HUDEP-2 (cell line): ENCODE measurements at regions not wholly inside any gene's neighbourhood (a gene's known extent, or its start where the extent isn't known, plus 50 kb on each side); places are given as distances from the start of the nearest gene placed in this dataset.

Source experiments
- DNase-seq, 76 experiments: peaks; one replicate each; lab custom pipeline; 2025; ENCODE audit not compliant: unreplicated experiment in 76 of 76; lab: John Stamatoyannopoulos, UW

- no peak for DNase-seq
Measured at GRCh38 chr2:128545829-128546228, 227.2 kb upstream of the HS6ST1 start.

DNA sequence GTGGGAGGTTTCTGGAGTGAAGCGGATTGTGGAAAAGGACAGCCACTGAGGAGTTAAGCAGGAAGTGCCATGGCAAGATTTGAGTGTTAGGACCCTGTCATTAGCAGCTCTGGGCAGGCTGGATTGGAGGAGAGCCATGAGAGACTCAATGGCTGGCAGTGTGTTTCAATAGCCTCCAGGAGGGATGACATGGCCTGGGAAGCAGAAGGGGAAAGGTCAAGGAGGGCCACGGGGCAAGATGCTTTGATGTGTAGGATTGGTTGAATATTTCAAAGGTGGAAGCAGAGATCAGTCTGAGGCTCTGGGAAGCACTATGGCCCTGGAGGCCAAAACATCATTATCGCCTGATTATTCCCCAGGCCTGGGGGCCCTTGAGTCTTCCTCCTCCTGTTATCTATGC is 229.0 kb upstream of the HS6ST1 start:
- no peak for DNase-seq

DNA sequence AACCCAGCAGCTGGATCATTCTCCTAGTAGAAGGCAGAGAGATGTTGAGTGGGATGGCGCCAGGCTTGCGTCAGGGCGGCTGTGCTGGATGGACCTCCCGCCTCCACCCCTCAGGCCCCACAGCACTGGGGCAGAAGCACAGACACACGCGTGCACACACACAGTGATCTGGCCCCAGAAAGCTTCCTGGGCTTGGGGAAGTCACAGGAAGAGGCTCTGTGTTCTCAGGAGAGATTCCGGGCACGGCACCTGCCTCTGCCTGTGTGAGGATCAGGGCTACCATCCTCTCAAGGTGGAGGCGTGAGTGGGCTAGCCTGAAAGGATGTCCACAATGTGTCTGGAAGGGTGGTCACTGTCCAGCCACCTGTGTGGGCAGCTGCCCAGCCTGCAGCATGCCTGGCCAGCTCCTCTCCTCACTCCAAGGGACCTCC is 229.8 kb upstream of the HS6ST1 start:
- no peak for DNase-seq

- no peak for DNase-seq
Measured at GRCh38 chr2:128549094-128549493, 230.4 kb upstream of the HS6ST1 start.

DNA sequence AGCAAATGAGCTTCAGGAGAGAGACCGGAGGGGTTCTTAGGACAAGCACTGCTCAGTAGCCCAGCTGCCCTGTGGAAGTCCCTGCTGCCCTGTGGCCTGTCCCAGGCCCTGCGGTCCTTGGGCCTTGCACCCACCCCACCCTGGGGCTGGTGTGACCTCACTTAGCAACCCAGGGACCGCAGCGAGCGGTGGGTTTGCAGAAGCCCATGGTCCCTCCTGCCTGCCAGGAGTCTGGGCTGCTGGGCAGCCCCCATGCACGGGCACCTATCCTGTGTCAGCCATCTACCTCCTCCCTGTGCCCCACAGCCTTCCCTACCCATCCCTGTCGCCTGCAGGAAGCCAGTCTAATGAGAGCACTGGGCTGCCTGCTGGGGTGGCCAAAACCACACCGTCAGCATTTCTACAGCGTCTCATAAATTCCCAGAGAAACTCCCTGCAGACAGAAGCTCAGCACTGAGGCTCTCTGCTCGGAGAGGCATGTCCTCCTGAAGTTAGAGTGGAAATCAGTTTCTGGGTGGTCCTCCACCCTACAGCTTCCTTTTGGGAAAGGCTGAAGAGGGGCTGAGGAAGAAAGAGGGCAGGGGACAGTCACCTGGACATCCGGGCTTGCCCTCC is 231.1 kb upstream of the HS6ST1 start:
- DNase-seq: no peak

GRCh38 chr2:128550389-128550788 is 231.7 kb upstream of the HS6ST1 start:
- no peak for DNase-seq

GRCh38 chr2:128550801-128551416 is 232.2 kb upstream of the HS6ST1 start:
- DNase-seq: no peak

GRCh38 chr2:128551435-128551834 is 232.8 kb upstream of the HS6ST1 start:
- DNase-seq: no peak

GRCh38 chr2:128552141-128552805 is 233.6 kb upstream of the HS6ST1 start:
- no peak for DNase-seq

DNA sequence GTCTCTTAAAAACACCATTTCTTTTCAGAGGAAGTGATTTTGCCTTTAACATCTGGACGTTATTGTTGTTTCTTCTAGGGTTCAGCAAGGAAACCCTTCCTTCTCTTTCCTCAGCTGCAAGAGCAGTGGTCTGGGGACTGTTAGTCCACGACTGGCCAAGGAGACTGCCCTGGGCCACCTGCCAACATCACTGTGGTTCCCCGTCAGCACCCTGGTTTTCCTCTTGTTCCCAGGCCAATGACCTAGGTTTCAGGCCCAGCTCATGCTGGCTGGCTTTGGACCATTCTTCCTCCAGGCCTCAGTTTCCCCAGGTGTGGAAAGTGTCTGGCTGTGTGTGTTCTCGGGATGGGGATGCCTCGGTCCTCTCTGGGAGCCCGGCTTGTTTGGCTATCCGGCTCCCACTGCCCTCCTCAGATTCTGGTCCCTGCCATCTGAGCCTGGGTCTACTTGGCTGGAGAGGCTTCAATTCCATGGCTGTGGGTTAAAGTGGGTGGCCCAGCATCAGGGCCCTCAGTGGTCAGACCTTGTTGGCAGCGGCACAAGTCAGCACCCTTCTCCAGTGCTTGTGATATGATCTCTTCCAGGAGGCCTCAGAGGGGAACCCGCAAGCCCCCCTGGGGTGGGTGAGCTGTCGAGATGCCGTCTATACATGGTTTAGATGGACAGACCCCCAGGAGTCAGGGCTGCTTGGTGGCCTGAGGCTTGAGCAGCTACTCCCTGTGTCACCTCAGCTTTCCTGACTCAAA is 234.3 kb upstream of the HS6ST1 start:
- DNase-seq: no peak

DNA sequence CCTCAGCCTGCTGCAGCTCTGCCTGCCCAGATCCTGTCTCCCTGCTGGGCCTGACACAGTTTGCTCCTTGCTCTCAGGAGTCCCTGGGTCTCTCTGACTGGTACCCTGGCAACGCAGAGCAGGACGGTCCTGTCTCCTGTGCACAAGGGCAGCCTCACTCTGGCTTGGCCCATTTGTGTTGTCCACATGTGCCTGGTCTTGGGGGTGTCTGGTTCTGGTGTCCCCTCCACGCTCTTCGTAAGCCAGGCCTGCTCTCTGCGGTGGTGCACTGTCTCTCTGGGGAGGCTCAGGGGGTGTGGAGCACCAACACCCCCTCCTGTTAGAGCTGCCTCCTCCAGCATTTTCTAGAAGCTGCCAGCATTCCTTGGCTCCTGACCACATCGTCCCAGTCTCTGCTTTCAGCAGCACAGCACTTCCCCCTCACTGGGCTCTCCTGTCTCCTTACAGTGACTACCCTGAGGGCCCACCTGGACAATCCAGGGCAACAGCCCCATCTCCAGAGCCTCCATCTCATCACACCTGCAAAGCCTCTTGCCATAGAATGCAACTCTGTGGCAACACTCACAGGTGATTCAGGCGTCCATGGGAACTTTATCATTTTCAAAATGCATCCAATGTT is 235.6 kb upstream of the HS6ST1 start:
- no peak for DNase-seq

DNA sequence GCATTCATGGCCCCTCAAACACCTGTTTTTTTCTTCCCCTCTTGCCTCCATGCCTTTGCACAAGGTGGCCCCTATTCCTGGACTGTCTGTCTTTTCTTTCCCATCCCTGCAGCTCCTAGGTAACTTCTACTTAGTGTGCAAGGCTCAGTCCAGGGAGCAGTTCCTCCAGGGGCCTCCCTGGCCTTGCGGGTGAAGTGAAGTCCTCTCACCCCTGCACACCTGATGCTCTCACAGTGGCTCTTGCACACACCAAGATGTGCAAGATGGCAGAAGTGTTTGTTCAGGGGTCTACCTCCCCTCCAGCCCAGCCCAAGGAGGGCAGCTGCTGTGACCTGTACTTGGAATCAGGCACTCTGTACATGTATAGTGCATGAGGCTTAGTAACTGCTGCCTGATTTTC is 236.8 kb upstream of the HS6ST1 start:
- DNase-seq: no peak

DNA sequence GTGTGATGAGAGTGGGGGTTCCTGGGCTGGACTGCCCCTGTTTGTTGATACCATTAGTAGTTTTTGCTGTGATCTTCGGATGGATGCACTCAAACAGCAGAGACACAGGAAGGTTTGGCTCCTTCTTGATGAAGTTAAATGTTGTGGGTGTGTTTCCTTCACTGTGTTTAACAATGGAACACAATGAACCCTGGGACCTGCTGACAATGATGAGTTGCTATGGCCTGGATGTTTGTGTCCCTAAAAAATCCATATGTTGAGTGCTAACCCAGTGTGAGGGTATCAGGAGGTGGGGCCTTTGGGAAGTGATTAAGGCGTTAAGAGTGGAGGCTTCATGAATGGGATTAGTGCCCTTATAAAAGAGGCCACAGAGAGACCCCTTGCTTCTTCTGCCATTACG is 237.4 kb upstream of the HS6ST1 start:
- no peak for DNase-seq

GRCh38 chr2:128556633-128557032 is 238.0 kb upstream of the HS6ST1 start:
- DNase-seq: no peak

DNA sequence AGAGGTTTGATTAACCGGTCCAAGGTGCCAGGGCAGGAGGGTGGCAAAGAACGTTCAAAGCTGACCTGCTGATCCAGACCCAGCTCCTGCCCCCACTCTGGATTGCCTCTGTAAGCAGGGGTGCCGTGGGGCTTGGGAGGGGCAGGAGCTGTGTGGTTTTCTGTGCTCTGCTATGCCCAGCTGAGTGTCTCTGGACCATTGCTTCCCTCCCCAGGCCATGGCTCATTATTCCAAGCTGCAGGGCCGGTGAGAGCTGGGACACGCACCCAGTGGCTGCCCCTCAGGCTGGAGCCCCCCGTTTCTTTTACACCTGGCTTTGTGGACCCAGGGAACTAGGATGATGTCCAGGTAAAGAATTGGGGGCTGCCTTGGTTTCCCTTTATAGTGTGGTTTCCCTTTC is 238.4 kb upstream of the HS6ST1 start:
- DNase-seq: no peak

- DNase-seq: no peak
Measured at GRCh38 chr2:128557831-128558241, 239.2 kb upstream of the HS6ST1 start.

DNA sequence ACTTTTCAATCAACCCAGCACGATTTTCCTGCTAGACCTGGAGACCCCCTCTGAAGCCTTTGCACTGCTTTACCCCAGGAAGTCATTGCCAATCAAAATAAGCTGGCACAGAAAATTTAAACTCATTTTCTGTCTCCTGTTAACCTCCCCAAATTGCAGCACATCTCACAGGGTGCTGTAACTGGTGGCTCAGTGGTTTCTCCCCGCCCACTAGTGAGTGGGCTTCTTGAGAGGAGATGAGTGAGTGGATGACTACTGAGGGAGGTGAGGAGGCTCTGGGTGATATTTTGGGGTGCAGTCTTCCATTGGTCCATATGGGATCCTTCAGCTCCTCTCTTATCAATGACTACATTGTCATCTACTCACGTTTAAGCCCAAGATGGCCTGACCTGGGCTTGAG is 239.8 kb upstream of the HS6ST1 start:
- no peak for DNase-seq

GRCh38 chr2:128558895-128559532 is 240.3 kb upstream of the HS6ST1 start:
- no peak for DNase-seq

DNA sequence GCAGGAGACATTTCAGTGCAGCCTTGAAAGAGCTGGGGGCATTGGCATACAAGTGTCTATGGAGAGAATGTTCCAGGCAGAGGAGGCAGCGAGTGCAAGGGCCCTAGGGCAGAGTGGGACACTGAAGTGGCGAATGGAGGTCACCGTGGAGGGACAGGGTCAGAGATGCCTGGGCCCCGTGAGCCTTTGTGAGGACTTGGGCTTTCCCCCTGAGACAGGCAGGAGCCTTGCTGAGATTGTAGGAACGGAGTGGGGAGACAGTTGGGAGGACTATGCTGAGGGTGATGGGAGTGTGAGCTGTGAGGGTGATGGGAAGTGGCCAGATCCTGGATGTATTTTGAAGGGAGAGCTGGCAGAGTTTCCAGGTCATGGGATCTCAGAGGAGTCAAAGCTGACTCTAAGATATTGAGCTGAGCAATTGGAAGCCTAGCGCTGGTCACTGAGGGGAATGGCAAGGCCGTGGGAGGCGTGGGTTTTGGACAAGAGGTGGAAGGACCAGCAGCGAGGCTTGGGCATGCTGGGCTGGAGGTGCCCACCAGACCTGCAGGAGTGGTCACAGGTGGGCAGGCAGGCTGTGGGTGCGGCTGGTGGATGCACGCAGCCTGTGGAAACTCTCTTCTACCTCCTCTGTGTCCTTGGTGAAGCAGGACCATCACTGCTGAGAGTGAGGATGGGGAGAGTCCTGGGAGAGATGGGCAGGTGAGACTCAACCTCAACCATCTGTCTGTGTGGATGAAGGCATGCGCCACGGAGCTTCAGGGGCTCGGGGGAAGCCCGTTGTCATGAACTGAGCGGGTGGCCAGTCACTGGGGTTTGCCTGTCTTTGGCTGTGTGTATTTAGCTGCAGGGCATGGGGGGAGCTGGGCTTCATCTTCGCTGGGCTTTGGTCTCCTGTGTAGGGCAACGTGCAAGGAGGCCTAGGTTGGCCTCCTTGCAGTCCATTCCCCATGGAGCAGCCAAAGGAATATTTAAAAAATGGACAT is 241.2 kb upstream of the HS6ST1 start:
- no peak for DNase-seq
